ENCODE measurements at regions not wholly inside any gene's neighbourhood (a gene's known extent, or its start where the extent isn't known, plus 50 kb on each side); places are given as distances from the start of the nearest gene placed in this dataset.

DNA sequence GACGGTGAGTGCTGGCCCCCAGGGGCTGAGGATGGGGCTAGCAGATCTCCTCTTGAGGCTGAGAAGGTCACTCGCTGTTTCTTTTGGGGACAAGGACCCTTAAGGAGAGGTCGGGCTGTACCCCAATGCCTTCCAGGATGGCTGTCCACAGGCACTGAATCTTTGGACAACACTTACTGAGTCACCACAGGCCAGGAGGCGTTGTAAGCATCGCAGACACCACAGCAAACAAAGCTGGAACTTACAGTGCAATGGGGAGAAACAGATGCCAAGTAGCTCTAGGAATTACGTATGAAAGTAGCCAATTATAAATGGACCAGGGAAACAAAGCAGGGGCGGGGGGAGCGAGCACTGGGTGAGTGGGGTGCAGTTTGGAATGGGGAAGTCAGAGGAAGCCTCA, 219.8 kb downstream of the GLI2 start:
- TF ChIP-seq CTCF (IDR thresholded peaks at IDR 0.05): no peak
- TF ChIP-seq POLR2A (IDR thresholded peaks at IDR 0.05): no peak
